HuH-7.5 (cell line): ENCODE measurements at regions not wholly inside any gene's neighbourhood (a gene's known extent, or its start where the extent isn't known, plus 50 kb on each side); places are given as distances from the start of the nearest gene placed in this dataset.

Experiments used
- DNase-seq: peaks from one replicate; pipeline ENCODE4 v3.0.0; 2011; ENCODE audit warnings: low spot score

- DNase-seq: no peak
Observed at GRCh38 chr1:2865571-2866421, 64.3 kb upstream of the TTC34 start.

- DNase-seq: no peak
Observed at GRCh38 chr1:2866422-2867086, 65.1 kb upstream of the TTC34 start.

- no peak for DNase-seq
Observed at GRCh38 chr1:2867087-2867425, 65.6 kb upstream of the TTC34 start.

- no peak for DNase-seq
Observed at GRCh38 chr1:2867861-2868260, 66.4 kb upstream of the TTC34 start.

GRCh38 chr1:2868571-2869195 is 67.2 kb upstream of the TTC34 start:
- no peak for DNase-seq

- no peak for DNase-seq
Observed at GRCh38 chr1:2871246-2871815, 69.8 kb upstream of the TTC34 start.

GRCh38 chr1:2874207-2874606 is 72.7 kb upstream of the TTC34 start:
- DNase-seq: no peak

GRCh38 chr1:2874607-2875480 is 73.4 kb upstream of the TTC34 start:
- no peak for DNase-seq

GRCh38 chr1:2875707-2876561 is 74.4 kb upstream of the TTC34 start:
- DNase-seq: peak; percentile 44

GRCh38 chr1:2876846-2877245 is 75.4 kb upstream of the TTC34 start:
- no peak for DNase-seq

- DNase-seq: no peak
Observed at GRCh38 chr1:2877391-2877790, 75.9 kb upstream of the TTC34 start.

GRCh38 chr1:2878591-2878990 is 77.1 kb upstream of the TTC34 start:
- DNase-seq: no peak

- DNase-seq: no peak
Observed at GRCh38 chr1:2879026-2879425, 77.5 kb upstream of the TTC34 start.

- no peak for DNase-seq
Observed at GRCh38 chr1:2879591-2879990, 78.1 kb upstream of the TTC34 start.

GRCh38 chr1:2880086-2880485 is 78.6 kb upstream of the TTC34 start:
- DNase-seq: no peak

- no peak for DNase-seq
Observed at GRCh38 chr1:2880812-2881295, 79.4 kb upstream of the TTC34 start.

- DNase-seq: no peak
Observed at GRCh38 chr1:2881556-2881955, 80.1 kb upstream of the TTC34 start.

GRCh38 chr1:2882966-2883696 is 81.6 kb upstream of the TTC34 start:
- no peak for DNase-seq

- DNase-seq: no peak
Observed at GRCh38 chr1:2885001-2885400, 83.5 kb upstream of the TTC34 start.

- DNase-seq: no peak
Observed at GRCh38 chr1:2886631-2887030, 85.1 kb upstream of the TTC34 start.
